Colonic mucosa (tissue), 4 donors: ENCODE measurements at regions not wholly inside any gene's neighbourhood (a gene's known extent, or its start where the extent isn't known, plus 50 kb on each side); places are given as distances from the start of the nearest gene placed in this dataset.
A peak's percentile ranks its signal among the peaks of the same experiment; 100 is the strongest.

Source experiments
- DNase-seq: peaks from one replicate; pipeline ENCODE4 v3.0.0-alpha.2; 2020
- H3K27ac ChIP-seq: fragments of 200-600 bp; one replicate; pipeline ENCODE4 v1.8.0; 2021
- H3K27me3 ChIP-seq: fragments of 200-600 bp; one replicate; pipeline ENCODE4 v1.8.0; 2021
- H3K36me3 ChIP-seq: fragments of 200-600 bp; one replicate; pipeline ENCODE4 v1.8.0; 2021
- H3K4me1 ChIP-seq: fragments of 200-600 bp; one replicate; pipeline ENCODE4 v1.8.0; 2021; ENCODE audit warnings: mild to moderate bottlenecking
- H3K4me3 ChIP-seq: fragments of 200-600 bp; one replicate; pipeline ENCODE4 v1.8.0; 2021
- H3K9ac ChIP-seq, 2 donors: one replicate each; pipeline ENCODE4 v1.7.0; 2013; ENCODE audit warnings: control low read depth in 2 of 2, low read depth in 2 of 2, low read length in 2 of 2
- H3K9me3 ChIP-seq: fragments of 200-600 bp; one replicate; pipeline ENCODE4 v1.8.0; 2021
- CTCF ChIP-seq: fragments of 200-600 bp; IDR thresholded peaks from one replicate; pipeline ENCODE4 v1.8.0; 2022; ENCODE audit warnings: antibody characterized with exemption, mild to moderate bottlenecking
- intact Hi-C: fragments of 100-400 bp; cut with DNase I; formaldehyde crosslinking; loops from one replicate; pipeline ENCODE4 v1.14.1; 2022
- donor health status: healthy.
- donor health status: DM: no; HTN: no; CAD: no.
- donor health status: DM: no; HTN: no; CAD: no.

- Histone ChIP-seq H3K4me3 (no peak overlapping the region), H3K9me3 (no peaks in the 10 kb centered on the region), H3K36me3 (no peaks in the 10 kb centered on the region), H3K27ac (no peak overlapping the region), H3K27me3 (no peaks in the 10 kb centered on the region), H3K9ac (no peak overlapping the region), H3K4me1 (no peaks in the 10 kb centered on the region)
- intact Hi-C loops, result no loop called here
- DNase-seq, result no peak
- TF ChIP-seq CTCF, result no peak
These were observed 205.9 kb upstream of the SLC39A10 start for GRCh38 chr2:195451160-195451559.

- TF ChIP-seq CTCF, result no peak
- Histone ChIP-seq H3K9me3 (no peaks in the 10 kb centered on the region), H3K27ac (no peak overlapping the region), H3K36me3 (no peaks in the 10 kb centered on the region), H3K4me1 (no peaks in the 10 kb centered on the region), H3K9ac (no peak overlapping the region), H3K4me3 (no peak overlapping the region), H3K27me3 (no peaks in the 10 kb centered on the region)
- intact Hi-C loops, result no loop called here
- DNase-seq, result no peak
These were observed 206.4 kb upstream of the SLC39A10 start for GRCh38 chr2:195450552-195451113.

- Histone ChIP-seq H3K9ac (no peak overlapping the region), H3K27ac (no peak overlapping the region), H3K9me3 (no peaks in the 10 kb centered on the region), H3K36me3 (no peaks in the 10 kb centered on the region), H3K27me3 (no peaks in the 10 kb centered on the region), H3K4me1 (no peaks in the 10 kb centered on the region), H3K4me3 (no peak overlapping the region)
- intact Hi-C loops, result no loop called here
- peak; percentile 46 for DNase-seq
- no peak for TF ChIP-seq CTCF
These were observed 209.6 kb upstream of the SLC39A10 start for GRCh38 chr2:195447323-195447975.

GRCh38 chr2:195445639-195446038 is 211.4 kb upstream of the SLC39A10 start:
- intact Hi-C loops, result no loop called here
- Histone ChIP-seq H3K27me3 (no peaks in the 10 kb centered on the region), H3K36me3 (no peaks in the 10 kb centered on the region), H3K9ac (no peak overlapping the region), H3K4me1 (no peaks in the 10 kb centered on the region), H3K27ac (no peak overlapping the region), H3K9me3 (no peaks in the 10 kb centered on the region), H3K4me3 (no peak overlapping the region)
- TF ChIP-seq CTCF, result no peak
- DNase-seq, result no peak

GRCh38 chr2:195443926-195444325 is 213.1 kb upstream of the SLC39A10 start:
- Histone ChIP-seq H3K36me3 (no peaks in the 10 kb centered on the region), H3K27me3 (no peaks in the 10 kb centered on the region), H3K4me1 (no peaks in the 10 kb centered on the region), H3K9me3 (no peaks in the 10 kb centered on the region), H3K4me3 (no peak overlapping the region), H3K27ac (no peak overlapping the region), H3K9ac (no peak overlapping the region)
- TF ChIP-seq CTCF, result no peak
- intact Hi-C loops, result no loop called here
- DNase-seq, result no peak
